Stimulated activated CD8-positive, alpha-beta memory T cell treated with anti-CD3 and anti-CD28 coated beads, Interleukin-15, amount 100 ng/mL, for 24 hours (primary cell): ENCODE measurements at regions not wholly inside any gene's neighbourhood (a gene's known extent, or its start where the extent isn't known, plus 50 kb on each side); places are given as distances from the start of the nearest gene placed in this dataset.
"Not testable (repeated sequence)": the region's sequence is repeated elsewhere in the genome, so short reads cannot be mapped to it uniquely, and the experiment has no call there.

Experiments
- DNase-seq: peaks from one replicate; pipeline ENCODE4 v3.0.0-alpha.2; 2020; ENCODE audit warnings: low read depth

- no peak for DNase-seq
These were observed 866.5 kb upstream of the VRK2 start for GRCh38 chr2:57180042-57180567.

GRCh38 chr2:57180678-57181077 lies 865.9 kb upstream of the VRK2 start:
- DNase-seq: no peak

GRCh38 chr2:57181315-57182038 lies 865.1 kb upstream of the VRK2 start:
- no peak for DNase-seq

- no peak for DNase-seq
These were observed 863.7 kb upstream of the VRK2 start for GRCh38 chr2:57182916-57183315.

- no peak for DNase-seq
These were observed 861.0 kb upstream of the VRK2 start for GRCh38 chr2:57185568-57185967.

- DNase-seq: no peak
These were observed 856.6 kb upstream of the VRK2 start for GRCh38 chr2:57190007-57190406.

GRCh38 chr2:57199663-57200062 lies 846.9 kb upstream of the VRK2 start:
- DNase-seq: no peak

- no peak for DNase-seq
These were observed 842.2 kb upstream of the VRK2 start for GRCh38 chr2:57204364-57204763.

GRCh38 chr2:57205241-57205640 lies 841.4 kb upstream of the VRK2 start:
- DNase-seq: no peak

- DNase-seq: no peak
These were observed 839.4 kb upstream of the VRK2 start for GRCh38 chr2:57207191-57207590.

- DNase-seq: no peak
These were observed 836.8 kb upstream of the VRK2 start for GRCh38 chr2:57209799-57210198.

- DNase-seq: no peak
These were observed 835.8 kb upstream of the VRK2 start for GRCh38 chr2:57210855-57211254.

GRCh38 chr2:57217013-57217412 lies 829.6 kb upstream of the VRK2 start:
- no peak for DNase-seq

GRCh38 chr2:57218206-57218605 lies 828.4 kb upstream of the VRK2 start:
- no peak for DNase-seq

- not testable (repeated sequence) for DNase-seq
These were observed 816.9 kb upstream of the VRK2 start for GRCh38 chr2:57229706-57230105.

- DNase-seq: not testable (repeated sequence)
These were observed 814.3 kb upstream of the VRK2 start for GRCh38 chr2:57232341-57232740.

GRCh38 chr2:57251495-57251894 lies 795.1 kb upstream of the VRK2 start:
- not testable (repeated sequence) for DNase-seq

- DNase-seq: not testable (repeated sequence)
These were observed 770.2 kb upstream of the VRK2 start for GRCh38 chr2:57276408-57276807.

- DNase-seq: no peak
These were observed 768.2 kb upstream of the VRK2 start for GRCh38 chr2:57278451-57278850.

- no peak for DNase-seq
These were observed 755.4 kb upstream of the VRK2 start for GRCh38 chr2:57291209-57291608.

GRCh38 chr2:57296795-57297517 lies 749.6 kb upstream of the VRK2 start:
- no peak for DNase-seq

GRCh38 chr2:57313678-57314077 lies 732.9 kb upstream of the VRK2 start:
- no peak for DNase-seq

GRCh38 chr2:57314682-57315081 lies 731.9 kb upstream of the VRK2 start:
- DNase-seq: no peak
